Loucy (cell line): ENCODE measurements at regions not wholly inside any gene's neighbourhood (a gene's known extent, or its start where the extent isn't known, plus 50 kb on each side); places are given as distances from the start of the nearest gene placed in this dataset.

ENCODE experiments used
- H2AFZ ChIP-seq: fragments of 200-600 bp; sonication (generic); 2 replicates; pipeline ENCODE4 v1.6.0; 2016; ENCODE audit warnings: antibody characterized with exemption, mild to moderate bottlenecking, low read length, moderate library complexity
- H3F3A ChIP-seq: fragments of 200-600 bp; 2 replicates; pipeline ENCODE4 v1.6.0; 2016; ENCODE audit warnings: antibody characterized with exemption, low read depth, mild to moderate bottlenecking
- H3K27me3 ChIP-seq: fragments of 200-600 bp; sonication (generic); 2 replicates; pipeline ENCODE4 v1.6.1; 2014; ENCODE audit warnings: low read length, mild to moderate bottlenecking; ENCODE audit not compliant: insufficient read depth, poor library complexity, severe bottlenecking
- H3K36me3 ChIP-seq: fragments of 200-600 bp; sonication (generic); 2 replicates; pipeline ENCODE4 v1.6.1; 2016; ENCODE audit warnings: low read length; ENCODE audit not compliant: insufficient read depth
- H3K4me1 ChIP-seq: fragments of 200-600 bp; sonication (generic); 2 replicates; pipeline ENCODE4 v1.5.1; 2014; ENCODE audit warnings: low read length, mild to moderate bottlenecking; ENCODE audit not compliant: insufficient read depth, poor library complexity, severe bottlenecking
- H3K4me2 ChIP-seq: fragments of 200-600 bp; sonication (generic); 2 replicates; pipeline ENCODE4 v1.6.0; 2014; ENCODE audit warnings: antibody characterized with exemption, low read length, low read depth, mild to moderate bottlenecking; ENCODE audit not compliant: poor library complexity, severe bottlenecking
- H3K4me3 ChIP-seq: fragments of 200-600 bp; sonication (generic); 2 replicates; pipeline ENCODE4 v1.5.1; 2014; ENCODE audit warnings: low read length, mild to moderate bottlenecking, mixed read lengths; ENCODE audit not compliant: poor library complexity, severe bottlenecking
- H3K79me2 ChIP-seq: fragments of 200-600 bp; sonication (generic); 2 replicates; pipeline ENCODE4 v1.6.1; 2014; ENCODE audit warnings: low read length; ENCODE audit not compliant: insufficient read depth
- H3K9ac ChIP-seq: fragments of 200-600 bp; sonication (generic); 2 replicates; pipeline ENCODE4 v1.6.0; 2014; ENCODE audit warnings: mild to moderate bottlenecking, low read depth, low read length, moderate library complexity; ENCODE audit not compliant: poor library complexity, severe bottlenecking
- H3K9me2 ChIP-seq: fragments of 200-600 bp; sonication (generic); replicated peaks from 2 replicates; pipeline ENCODE4 v1.6.1; 2016; ENCODE audit warnings: low read depth, low read length, mixed read lengths
- H3K9me3 ChIP-seq: fragments of 200-600 bp; sonication (generic); 2 replicates; pipeline ENCODE4 v1.6.1; 2014; ENCODE audit warnings: mild to moderate bottlenecking, antibody characterized with exemption, low read length, low read depth; ENCODE audit not compliant: insufficient read depth
- H4K20me1 ChIP-seq: fragments of 200-600 bp; sonication (generic); 2 replicates; pipeline ENCODE4 v1.6.0; 2014; ENCODE audit warnings: antibody characterized with exemption, low read length, mild to moderate bottlenecking; ENCODE audit not compliant: insufficient read depth, poor library complexity, severe bottlenecking
- CTCF ChIP-seq: fragments of 200-600 bp; sonication (generic); conservative IDR thresholded peaks from 2 replicates; pipeline ENCODE4 v1.5.1; 2014; ENCODE audit warnings: mild to moderate bottlenecking, antibody characterized with exemption, low read length
- EZH2phosphoT487 ChIP-seq: fragments of 200-600 bp; IDR thresholded peaks from 2 replicates; pipeline ENCODE4 v1.6.1; 2018; ENCODE audit warnings: antibody characterized with exemption, mild to moderate bottlenecking, moderate library complexity, borderline replicate concordance

GRCh38 chr6:15924893-15925292 lies 204.0 kb upstream of the MYLIP start:
- Histone ChIP-seq H3K4me1 (no peaks in the 10 kb centered on the region), H3K4me3 (no peak overlapping the region), H3K9me3 (no peaks in the 10 kb centered on the region), H3K4me2 (no peak overlapping the region), H3K9ac (no peak overlapping the region), H3K27me3 (no peaks in the 10 kb centered on the region), H3K36me3 (no peaks in the 10 kb centered on the region), H4K20me1 (no peaks in the 10 kb centered on the region), H3K9me2 (no peaks in the 10 kb centered on the region), H2AFZ (no peak overlapping the region), H3K79me2 (no peaks in the 10 kb centered on the region), H3F3A (no peaks in the 10 kb centered on the region)
- TF ChIP-seq CTCF = no peak
- TF ChIP-seq EZH2phosphoT487 = no peak

GRCh38 chr6:15922510-15923250 lies 206.2 kb upstream of the MYLIP start:
- Histone ChIP-seq H3K4me1 (no peaks in the 10 kb centered on the region), H3K4me3 (no peak overlapping the region), H3K27me3 (no peaks in the 10 kb centered on the region), H3K9ac (no peak overlapping the region), H3K9me2 (no peaks in the 10 kb centered on the region), H3K79me2 (no peaks in the 10 kb centered on the region), H3F3A (no peaks in the 10 kb centered on the region), H3K4me2 (peak overlapping the region; percentile 3), H3K9me3 (no peaks in the 10 kb centered on the region), H4K20me1 (no peaks in the 10 kb centered on the region), H3K36me3 (no peaks in the 10 kb centered on the region), H2AFZ (no peak overlapping the region)
- no peak for TF ChIP-seq EZH2phosphoT487
- TF ChIP-seq CTCF = no peak

GRCh38 chr6:15921243-15921642 lies 207.6 kb upstream of the MYLIP start:
- Histone ChIP-seq H3K79me2 (no peaks in the 10 kb centered on the region), H3K4me3 (no peak overlapping the region), H3K9me2 (no peaks in the 10 kb centered on the region), H3K27me3 (no peaks in the 10 kb centered on the region), H2AFZ (no peak overlapping the region), H4K20me1 (no peaks in the 10 kb centered on the region), H3K9me3 (no peaks in the 10 kb centered on the region), H3K4me2 (no peak overlapping the region), H3F3A (no peaks in the 10 kb centered on the region), H3K4me1 (no peaks in the 10 kb centered on the region), H3K36me3 (no peaks in the 10 kb centered on the region), H3K9ac (no peak overlapping the region)
- TF ChIP-seq CTCF (no peak), EZH2phosphoT487 (no peak)
